ENCODE measurements at regions not wholly inside any gene's neighbourhood (a gene's known extent, or its start where the extent isn't known, plus 50 kb on each side); places are given as distances from the start of the nearest gene placed in this dataset.
"Not testable (repeated sequence)": the region's sequence is repeated elsewhere in the genome, so short reads cannot be mapped to it uniquely, and the experiment has no call there.

DNA sequence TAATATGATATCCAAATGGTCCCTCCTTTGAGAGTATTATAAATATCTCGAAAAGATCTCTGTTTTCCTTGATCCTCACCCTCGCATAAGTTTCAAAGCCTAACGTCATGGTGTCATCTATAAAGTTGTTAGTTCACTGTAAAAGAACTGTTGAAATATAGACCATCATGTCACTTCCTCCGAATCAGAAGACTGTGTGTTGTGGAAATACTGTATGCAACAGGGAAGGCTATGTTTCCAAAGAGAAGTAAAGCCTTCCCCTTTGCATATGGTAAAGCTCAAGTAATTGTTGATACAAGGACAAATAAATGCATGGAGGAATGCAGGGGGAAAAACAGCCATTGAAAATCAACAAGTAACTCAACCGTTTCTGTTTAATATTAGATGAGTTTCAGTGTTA, 125.9 kb downstream of the ZNF365 start:
- not testable (repeated sequence) for DNase-seq

GRCh38 chr10:62501547-62501946, 127.4 kb downstream of the ZNF365 start:
- DNase-seq = no peak

DNA sequence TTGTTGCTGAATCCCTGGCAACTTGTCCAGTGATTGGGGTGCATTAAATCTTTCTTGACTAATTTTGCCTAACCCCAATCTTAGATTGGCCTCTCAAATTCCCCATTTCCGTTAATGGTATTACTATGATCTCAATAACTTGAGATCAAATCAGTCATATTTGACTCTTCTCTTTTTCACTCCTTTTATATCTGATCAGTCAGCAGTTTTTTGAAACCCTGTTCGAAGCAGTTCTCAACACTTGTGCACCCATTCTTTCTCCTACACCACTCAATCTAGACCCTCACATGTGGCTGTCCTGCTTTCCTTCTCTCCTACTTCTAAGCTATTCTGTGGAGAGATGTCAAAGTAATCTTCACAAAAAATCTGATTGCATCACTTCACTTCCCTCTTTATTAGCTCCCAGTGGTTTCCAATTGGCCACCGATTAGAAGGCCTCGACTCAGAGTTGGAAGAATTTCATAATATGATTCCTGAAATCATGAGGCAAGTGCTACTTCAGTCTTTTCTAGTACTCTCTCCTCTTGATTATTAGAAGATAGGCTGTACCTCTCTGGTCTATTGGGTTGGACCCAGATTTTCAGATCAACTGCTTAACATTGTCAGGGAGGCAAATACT, 128.9 kb downstream of the ZNF365 start:
- DNase-seq = no peak

- DNase-seq = no peak
Measured at GRCh38 chr10:62503872-62504271, 129.7 kb downstream of the ZNF365 start.

GRCh38 chr10:62506371-62506770, 132.2 kb downstream of the ZNF365 start:
- no peak for DNase-seq

- DNase-seq = no peak
Measured at GRCh38 chr10:62511238-62511637, 137.1 kb downstream of the ZNF365 start.

GRCh38 chr10:62511656-62512055, 137.5 kb downstream of the ZNF365 start:
- no peak for DNase-seq

DNA sequence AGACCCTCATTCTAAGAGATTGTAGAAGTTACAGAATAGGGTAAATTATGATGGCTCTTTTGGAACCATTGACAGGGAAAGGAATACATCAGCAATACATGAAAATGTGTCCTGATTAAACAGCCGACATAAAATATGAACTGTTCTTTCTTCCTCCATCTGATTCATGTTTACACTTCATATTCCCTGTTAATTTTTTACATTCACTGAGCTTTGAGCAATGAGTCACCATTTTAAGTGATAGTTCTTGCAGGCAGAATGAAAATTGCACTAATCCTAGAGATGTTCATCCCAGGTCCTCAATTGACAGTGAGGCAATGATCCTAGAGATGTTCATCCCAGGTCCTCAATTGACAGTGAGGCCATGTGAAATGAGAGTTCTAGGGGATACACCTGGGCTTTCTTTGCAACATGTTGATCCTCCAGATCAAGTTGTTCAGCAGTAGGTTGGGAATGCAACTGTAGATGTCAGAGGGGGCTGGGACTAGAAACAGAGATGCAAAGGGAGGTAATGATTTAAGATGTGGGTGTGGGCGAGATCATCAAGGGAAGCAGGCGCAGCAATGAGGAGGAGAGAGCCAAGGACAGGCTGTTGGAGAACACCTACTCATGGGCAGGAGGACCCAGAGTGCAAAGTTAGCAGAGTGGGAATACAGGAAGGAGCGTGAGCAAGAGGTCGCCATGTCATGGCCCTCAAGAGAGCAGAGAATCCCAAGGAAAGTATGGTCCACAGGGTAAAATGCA, 138.7 kb downstream of the ZNF365 start:
- no peak for DNase-seq

GRCh38 chr10:62514079-62514693, 140.0 kb downstream of the ZNF365 start:
- DNase-seq = no peak

DNA sequence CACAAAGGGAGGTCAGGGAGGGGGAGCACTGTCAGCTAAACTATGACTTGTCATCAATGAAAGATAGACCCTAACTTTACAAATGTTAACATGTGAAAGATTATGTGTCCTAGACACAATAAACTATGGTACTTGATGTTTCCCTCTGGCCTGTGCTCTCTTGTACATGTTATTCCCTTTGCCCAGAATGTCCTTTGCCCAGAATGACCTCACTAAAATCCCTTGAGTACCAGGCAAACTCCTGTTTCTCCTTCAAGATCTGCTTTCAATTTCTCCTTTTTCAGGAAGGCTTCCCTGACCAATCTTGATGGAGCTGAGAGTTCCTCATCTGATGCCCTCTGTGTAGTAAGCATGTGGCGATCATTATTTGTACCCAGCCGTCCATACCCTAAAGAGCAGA, 143.1 kb downstream of the ZNF365 start:
- no peak for DNase-seq

GRCh38 chr10:62527019-62527827, 153.1 kb downstream of the ZNF365 start:
- no peak for DNase-seq

DNA sequence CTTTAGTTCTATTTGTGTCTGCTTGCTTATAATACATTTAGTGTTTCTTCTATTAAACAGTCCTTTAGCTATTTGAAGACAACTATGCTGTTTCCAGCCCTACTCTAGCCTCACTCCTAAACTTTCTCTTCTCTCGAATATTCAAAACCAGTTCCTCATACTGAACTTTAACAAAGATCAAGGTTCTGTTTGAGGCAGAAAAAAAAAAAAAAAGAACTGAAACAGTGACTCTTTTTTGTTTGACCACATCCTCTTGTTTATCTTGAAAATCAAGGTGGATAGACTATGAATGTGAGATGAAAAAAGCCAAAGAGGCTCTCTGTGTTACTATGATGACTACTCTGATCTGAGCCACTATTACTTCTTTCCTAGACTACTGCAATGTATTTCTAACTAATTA, 154.3 kb downstream of the ZNF365 start:
- DNase-seq = no peak

GRCh38 chr10:62529396-62529795, 155.2 kb downstream of the ZNF365 start:
- no peak for DNase-seq

GRCh38 chr10:62534031-62534430, 159.9 kb downstream of the ZNF365 start:
- no peak for DNase-seq

GRCh38 chr10:62538606-62539005, 164.4 kb downstream of the ZNF365 start:
- no peak for DNase-seq

GRCh38 chr10:62540389-62540788, 166.2 kb downstream of the ZNF365 start:
- no peak for DNase-seq

DNA sequence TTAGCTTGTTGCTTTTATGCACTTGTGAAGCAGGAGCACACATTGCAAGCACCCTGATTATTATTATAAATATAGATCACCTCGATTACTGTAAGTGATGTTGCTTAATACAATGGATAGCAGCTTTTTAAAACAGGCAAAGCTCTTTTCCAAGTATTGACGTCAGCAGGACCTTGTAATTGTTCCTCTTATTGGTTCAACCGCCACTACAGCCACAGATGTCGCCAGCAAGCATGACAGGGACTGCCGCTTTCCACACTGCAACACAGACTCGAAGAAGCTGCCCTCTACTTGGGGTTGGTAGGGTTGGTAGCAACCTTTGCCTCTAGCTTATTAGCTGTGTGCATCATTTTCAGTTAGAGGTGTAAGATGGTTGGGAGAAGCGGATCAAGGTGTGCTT, 167.6 kb downstream of the ZNF365 start:
- peak; percentile 23 for DNase-seq

GRCh38 chr10:62543571-62544355, 169.6 kb downstream of the ZNF365 start:
- no peak for DNase-seq

DNA sequence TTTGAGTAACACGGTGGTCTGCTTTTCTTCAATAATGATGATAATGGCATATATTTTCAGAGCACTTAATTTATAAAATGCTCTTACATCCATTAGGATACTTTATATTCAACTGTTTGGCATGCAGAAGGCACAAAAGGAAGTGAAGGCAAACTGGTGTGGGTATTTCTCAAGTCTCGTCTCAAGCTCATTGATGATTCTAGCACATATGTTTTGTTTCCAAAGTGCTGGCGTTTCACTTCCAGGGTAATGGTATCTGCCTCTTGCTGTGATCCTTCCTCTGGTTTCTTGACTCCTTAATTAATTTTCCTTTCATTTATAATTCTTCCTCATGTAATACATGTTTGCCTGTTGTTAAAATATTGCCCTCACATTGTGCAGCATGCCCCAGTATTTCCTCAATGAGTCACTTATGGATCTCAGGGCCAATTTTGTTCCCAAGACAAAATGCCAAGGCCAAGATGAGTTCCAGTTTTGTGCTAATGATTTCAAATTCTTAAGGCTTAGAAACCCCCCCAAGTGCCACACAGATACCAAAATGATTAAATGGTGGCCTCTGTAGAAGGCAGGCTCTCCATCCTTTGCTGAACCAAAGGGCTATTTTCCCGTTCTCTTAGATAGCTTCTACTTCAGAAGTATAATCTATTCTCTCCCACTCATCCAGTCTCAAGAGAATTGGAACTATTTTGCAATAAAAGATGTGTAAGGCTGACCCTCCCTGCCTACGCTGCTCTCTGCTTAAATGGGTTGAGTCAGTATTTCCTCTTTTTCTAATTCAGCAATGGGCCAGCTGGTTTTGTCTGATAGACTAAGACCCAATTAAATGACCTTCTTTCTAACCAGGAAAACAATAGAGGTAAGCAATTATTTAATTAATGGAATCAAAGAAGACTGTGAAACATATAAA, 171.2 kb downstream of the ZNF365 start:
- DNase-seq = no peak

GRCh38 chr10:62548686-62549085, 174.5 kb downstream of the ZNF365 start:
- no peak for DNase-seq

DNA sequence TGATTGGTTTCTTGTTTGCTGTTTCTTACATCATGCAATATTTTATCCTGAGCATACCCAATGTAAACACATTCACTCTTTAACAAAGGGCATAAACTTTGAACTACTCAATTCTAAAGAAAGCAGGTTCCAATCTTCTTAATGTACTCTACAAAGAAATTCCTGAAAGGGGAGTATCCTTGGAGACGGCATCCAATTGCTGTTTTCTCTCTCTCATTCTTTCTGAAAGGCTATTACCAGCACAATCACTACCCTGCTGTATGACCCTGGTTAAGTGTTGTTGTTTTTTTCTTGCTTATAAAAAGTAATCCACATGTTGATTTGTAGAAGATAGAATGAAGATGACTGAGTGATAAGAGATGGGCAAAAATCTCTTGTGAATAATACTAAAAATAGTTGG, 176.0 kb downstream of the ZNF365 start:
- no peak for DNase-seq
